Muscle of leg (tissue), 3 donors: ENCODE measurements at regions not wholly inside any gene's neighbourhood (a gene's known extent, or its start where the extent isn't known, plus 50 kb on each side); places are given as distances from the start of the nearest gene placed in this dataset.
"Not testable (repeated sequence)": the region's sequence is repeated elsewhere in the genome, so short reads cannot be mapped to it uniquely, and the experiment has no call there.

Experiments used
- DNase-seq: peaks from one replicate; pipeline ENCODE4 v3.0.0; 2013
- H3K27ac ChIP-seq: one replicate; pipeline ENCODE4 v1.5.1; 2013; ENCODE audit warnings: mild to moderate bottlenecking, low read length, control low read depth
- H3K27me3 ChIP-seq: one replicate; pipeline ENCODE4 v1.6.1; 2013; ENCODE audit warnings: low read length; ENCODE audit not compliant: control insufficient read depth, insufficient read depth
- H3K36me3 ChIP-seq: one replicate; pipeline ENCODE4 v1.6.1; 2013; ENCODE audit warnings: low read length; ENCODE audit not compliant: control insufficient read depth, insufficient read depth
- H3K4me1 ChIP-seq: one replicate; pipeline ENCODE4 v1.6.1; 2013; ENCODE audit warnings: low read length; ENCODE audit not compliant: control insufficient read depth, insufficient read depth
- H3K4me3 ChIP-seq: one replicate; pipeline ENCODE4 v1.5.1; 2013; ENCODE audit warnings: low read length, control low read depth
- H3K9me3 ChIP-seq: replicated peaks from 2 replicates; pipeline ENCODE4 v1.6.1; 2013; ENCODE audit warnings: low read depth, low read length; ENCODE audit not compliant: control insufficient read depth
- WGBS: methylation state at CpG from one replicate; pipeline ENCODE4 v1.1.5; 2013; ENCODE audit warnings: missing lambda C conversion rate; ENCODE audit not compliant: insufficient coverage; 5-methylcytosine and 5-hydroxymethylcytosine counted together

DNA sequence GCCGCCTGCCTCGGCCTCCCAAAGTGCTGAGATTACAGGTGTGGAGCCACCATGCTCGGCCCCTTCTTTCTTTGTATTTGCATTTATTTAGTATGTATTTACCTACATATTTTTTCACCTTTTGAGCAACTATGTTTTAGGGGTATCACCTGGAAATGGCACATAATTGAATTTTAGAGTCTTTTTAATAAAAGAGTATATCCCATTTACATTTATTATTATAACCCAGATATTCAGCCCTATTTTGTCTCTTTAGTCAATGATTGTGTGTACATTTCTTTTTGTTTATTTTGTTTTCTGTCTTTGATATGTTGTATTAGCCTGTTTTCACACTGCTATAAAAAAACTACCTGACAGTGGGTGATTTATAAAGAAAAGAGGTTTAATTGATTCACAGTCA lies 56.8 kb upstream of the CCND1 start:
- Histone ChIP-seq H3K9me3 (peaks cover 2% of the 10 kb centered on the region), H3K36me3 (no peaks in the 10 kb centered on the region), H3K27ac (no peak overlapping the region), H3K4me1 (no peaks in the 10 kb centered on the region), H3K4me3 (no peak overlapping the region), H3K27me3 (no peaks in the 10 kb centered on the region)
- no CpG with 5 or more reads among the region's 3 CpGs for WGBS
- no peak for DNase-seq

DNA sequence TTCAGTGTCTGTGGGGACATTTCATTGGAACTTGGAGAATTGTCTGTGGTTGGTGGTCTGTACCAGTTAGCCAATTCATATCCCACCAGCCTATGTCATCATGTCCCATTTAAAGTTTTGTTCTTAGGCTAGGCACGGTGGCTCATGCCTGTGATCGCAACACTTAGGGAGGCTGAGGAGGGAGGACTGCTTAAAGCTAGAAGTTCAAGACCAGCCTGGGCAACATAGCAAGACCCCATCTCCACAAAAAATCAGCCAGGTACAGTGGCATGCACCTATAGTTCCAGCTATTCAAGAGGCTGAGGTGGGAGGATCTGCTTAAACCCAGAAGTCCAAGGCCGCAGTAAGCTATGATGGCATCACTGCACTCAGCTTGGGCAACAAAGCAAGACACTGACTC lies 55.6 kb upstream of the CCND1 start:
- Histone ChIP-seq H3K27ac (no peak overlapping the region), H3K27me3 (no peaks in the 10 kb centered on the region), H3K4me3 (no peak overlapping the region), H3K9me3 (peaks cover 2% of the 10 kb centered on the region), H3K36me3 (no peaks in the 10 kb centered on the region), H3K4me1 (no peaks in the 10 kb centered on the region)
- DNase-seq, result no peak
- no CpG with 5 or more reads among the region's 3 CpGs for WGBS

DNA sequence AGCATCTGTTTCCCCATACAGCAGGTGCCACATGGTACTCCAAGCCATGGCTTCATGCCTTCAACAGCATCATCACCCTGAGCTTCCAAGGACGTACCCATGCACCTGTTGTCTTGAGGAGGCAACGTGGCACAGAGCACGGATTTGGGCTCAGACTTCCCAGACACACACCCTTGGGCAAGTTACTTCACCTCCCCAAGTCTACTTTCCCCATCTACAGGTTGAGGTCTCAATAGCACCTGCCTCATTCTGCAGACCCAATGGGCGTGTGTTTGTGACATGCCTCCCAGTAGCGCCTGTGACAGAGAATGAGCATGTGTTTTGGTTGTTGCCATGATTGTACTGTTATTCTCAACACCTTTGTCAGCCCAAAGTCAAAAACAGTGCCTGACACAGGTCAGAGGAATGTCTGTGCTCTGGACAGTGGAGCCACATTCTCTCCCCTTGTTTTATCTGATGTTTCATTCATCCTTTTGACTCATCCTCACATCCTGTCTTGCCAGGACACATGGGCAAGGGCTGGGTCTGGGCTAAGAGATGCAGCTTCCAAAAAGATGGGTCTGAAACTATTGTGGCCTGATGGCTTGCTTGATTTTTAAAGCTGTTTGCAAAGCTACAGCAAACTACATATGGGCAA lies 53.4 kb upstream of the CCND1 start:
- Histone ChIP-seq H3K27ac (no peak overlapping the region), H3K27me3 (no peaks in the 10 kb centered on the region), H3K9me3 (peaks cover 4% of the 10 kb centered on the region), H3K4me1 (no peaks in the 10 kb centered on the region), H3K4me3 (no peak overlapping the region), H3K36me3 (no peaks in the 10 kb centered on the region)
- DNase-seq, result no peak
- WGBS, result 92% methylated on average over 3 of the region's 5 CpGs

DNA sequence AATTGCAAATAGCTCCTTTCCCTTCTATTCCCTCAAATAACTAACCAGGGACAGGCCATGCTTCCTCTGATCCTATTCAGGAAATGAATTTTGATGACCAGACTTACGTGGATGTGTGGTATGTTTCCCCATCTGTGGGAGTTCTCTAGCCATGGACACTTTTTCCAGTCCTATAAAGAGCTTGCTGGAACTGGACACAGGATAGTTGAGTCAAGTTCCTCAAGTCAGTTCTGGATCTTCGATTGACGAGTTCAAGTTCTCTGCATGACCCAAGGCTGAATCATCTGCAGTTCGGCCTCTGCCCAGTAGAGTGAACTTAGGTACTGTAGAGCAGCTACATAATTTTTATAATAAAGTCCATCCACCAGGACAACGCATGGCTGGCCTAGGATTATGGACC lies 52.7 kb upstream of the CCND1 start:
- Histone ChIP-seq H3K9me3 (peaks cover 4% of the 10 kb centered on the region), H3K4me3 (no peak overlapping the region), H3K27ac (no peak overlapping the region), H3K4me1 (no peaks in the 10 kb centered on the region), H3K27me3 (no peaks in the 10 kb centered on the region), H3K36me3 (no peaks in the 10 kb centered on the region)
- no peak for DNase-seq
- 88% methylated on average over 2 of the region's 5 CpGs for WGBS

DNA sequence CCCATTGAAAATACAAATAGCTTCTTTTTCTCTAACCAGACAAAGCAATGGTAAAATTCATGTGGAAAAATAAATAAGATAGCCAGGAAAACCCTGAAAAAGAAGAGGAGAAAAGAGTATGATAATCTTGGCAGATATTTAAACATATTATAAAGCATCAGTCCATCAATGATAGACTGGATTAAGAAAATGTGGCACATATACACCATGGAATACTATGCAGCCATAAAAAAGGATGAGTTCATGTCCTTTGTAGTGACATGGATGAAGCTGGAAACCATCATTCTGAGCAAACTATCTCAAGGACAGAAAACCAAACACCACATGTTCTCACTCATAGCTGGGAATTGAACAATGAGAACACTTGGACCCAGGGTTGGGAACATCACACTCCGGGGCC lies 50.9 kb upstream of the CCND1 start:
- not testable (repeated sequence) for H3K4me3 ChIP-seq, H3K27me3 ChIP-seq, DNase-seq, H3K36me3 ChIP-seq, H3K9me3 ChIP-seq, H3K4me1 ChIP-seq, H3K27ac ChIP-seq
- no CpG with 5 or more reads among the region's 1 CpG for WGBS
